ENCODE measurements at regions not wholly inside any gene's neighbourhood (a gene's known extent, or its start where the extent isn't known, plus 50 kb on each side); places are given as distances from the start of the nearest gene placed in this dataset.

GRCh38 chrY:7382988-7383387 lies 471.4 kb upstream of the AMELY start:
- TF ChIP-seq POLR2A (IDR thresholded peaks at IDR 0.05; ENCODE audit: low read length) (no peak), GATA1 (IDR thresholded peaks at IDR 0.05; ENCODE audit: low read depth, low read length) (no peak)
